Spleen (tissue), 7 donors: ENCODE measurements at regions not wholly inside any gene's neighbourhood (a gene's known extent, or its start where the extent isn't known, plus 50 kb on each side); places are given as distances from the start of the nearest gene placed in this dataset.

Experiments used
- POLR2A ChIP-seq, 3 donors: fragments of 450-650 bp; IDR thresholded peaks; one replicate each; pipeline ENCODE4 v1.5.1; 2017; ENCODE audit warnings: antibody characterized with exemption in 3 of 3, mild to moderate bottlenecking in 1 of 3
- POLR2AphosphoS5 ChIP-seq, 3 donors: sonication (generic); formaldehyde crosslinking; IDR thresholded peaks; one replicate each; pipeline ENCODE4 v1.5.1; 2017; ENCODE audit warnings: antibody characterized with exemption in 3 of 3
- TF ChIP-seq, protein P1 (sequence below), 11 experiments: fragments of 200-600 bp in 7 of 11; fragments of 450-650 bp in 4 of 11; sonication (generic) in 4 of 11; IDR thresholded peaks in 8 of 11; conservative IDR thresholded peaks in 3 of 11; 1 replicate in 7 of 11; 2 replicates in 4 of 11; pipeline versions ENCODE4 v1.4.0 to v1.8.0; 2016 to 2021; ENCODE audit warnings: antibody characterized with exemption in 11 of 11, inconsistent platforms in 4 of 11, mild to moderate bottlenecking in 1 of 11
- donor health status: DM: no; HTN: no; CAD: no; lungs with moderate emphysema.
- donor health status: DM: no; HTN: no; CAD: no.
- donor health status: DM: no; HTN: no; CAD: no.

DNA sequence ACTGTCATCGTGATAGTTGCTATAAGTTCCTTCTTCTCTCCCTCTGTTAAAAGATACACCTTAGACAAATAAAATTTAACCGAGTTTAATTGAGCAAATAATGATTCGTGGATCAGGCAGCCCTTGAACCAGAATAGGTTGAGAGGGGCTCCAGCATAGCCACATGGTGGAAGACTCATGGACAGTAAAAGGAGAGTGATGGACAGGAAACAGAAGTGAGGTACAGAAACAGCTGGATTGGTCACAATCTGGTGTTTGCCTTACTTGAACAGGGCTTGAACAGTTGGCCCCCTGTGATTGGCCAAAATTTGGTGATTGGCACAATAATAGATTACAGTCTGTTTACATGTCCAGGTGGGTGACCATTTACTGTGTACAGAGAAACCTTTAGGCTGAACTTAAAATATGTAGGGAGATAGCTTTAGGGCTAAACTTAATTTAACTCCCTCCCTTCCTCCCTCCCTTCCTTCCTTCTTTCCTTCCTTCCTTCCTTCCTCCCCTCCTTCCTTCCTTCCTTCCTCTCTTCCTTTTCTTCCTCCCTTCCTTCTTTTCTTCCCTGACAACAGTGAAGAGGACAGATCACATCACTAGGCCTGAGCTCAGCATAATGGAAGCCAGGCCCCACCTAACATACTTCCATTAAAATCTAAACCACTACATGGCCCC is 531.8 kb upstream of the JARID2 start:
- TF ChIP-seq, protein P1, sequence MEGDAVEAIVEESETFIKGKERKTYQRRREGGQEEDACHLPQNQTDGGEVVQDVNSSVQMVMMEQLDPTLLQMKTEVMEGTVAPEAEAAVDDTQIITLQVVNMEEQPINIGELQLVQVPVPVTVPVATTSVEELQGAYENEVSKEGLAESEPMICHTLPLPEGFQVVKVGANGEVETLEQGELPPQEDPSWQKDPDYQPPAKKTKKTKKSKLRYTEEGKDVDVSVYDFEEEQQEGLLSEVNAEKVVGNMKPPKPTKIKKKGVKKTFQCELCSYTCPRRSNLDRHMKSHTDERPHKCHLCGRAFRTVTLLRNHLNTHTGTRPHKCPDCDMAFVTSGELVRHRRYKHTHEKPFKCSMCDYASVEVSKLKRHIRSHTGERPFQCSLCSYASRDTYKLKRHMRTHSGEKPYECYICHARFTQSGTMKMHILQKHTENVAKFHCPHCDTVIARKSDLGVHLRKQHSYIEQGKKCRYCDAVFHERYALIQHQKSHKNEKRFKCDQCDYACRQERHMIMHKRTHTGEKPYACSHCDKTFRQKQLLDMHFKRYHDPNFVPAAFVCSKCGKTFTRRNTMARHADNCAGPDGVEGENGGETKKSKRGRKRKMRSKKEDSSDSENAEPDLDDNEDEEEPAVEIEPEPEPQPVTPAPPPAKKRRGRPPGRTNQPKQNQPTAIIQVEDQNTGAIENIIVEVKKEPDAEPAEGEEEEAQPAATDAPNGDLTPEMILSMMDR (IDR thresholded peaks at IDR 0.05 in 8 of 11, conservative IDR thresholded peaks at IDR 0.05 in 3 of 11), result no peak
- TF ChIP-seq POLR2A (IDR thresholded peaks at IDR 0.05) (no peak), POLR2AphosphoS5 (IDR thresholded peaks at IDR 0.05) (no peak)
